Astrocyte (in vitro differentiated cells and primary cell): ENCODE measurements at regions not wholly inside any gene's neighbourhood (a gene's known extent, or its start where the extent isn't known, plus 50 kb on each side); places are given as distances from the start of the nearest gene placed in this dataset.

Experiments
- DNase-seq: peaks from one replicate; pipeline ENCODE4 v3.0.0-alpha.2; 2010; ENCODE audit warnings: low read depth
- FAIRE-seq: peaks from 2 replicates; lab custom pipeline; 2011; peaks lifted over from hg19 to GRCh38; lab: Jason Lieb, UNC
- H2AFZ ChIP-seq: 2 replicates; pipeline ENCODE4 v1.6.0; 2012; ENCODE audit warnings: low read depth, low read length, inconsistent platforms
- H3K27ac ChIP-seq: 2 replicates; pipeline ENCODE4 v1.5.1; 2011; ENCODE audit warnings: low read depth, low read length, inconsistent platforms
- H3K27me3 ChIP-seq: 2 replicates; pipeline ENCODE4 v1.6.0; 2011; ENCODE audit warnings: low read length, inconsistent platforms; ENCODE audit not compliant: insufficient read depth
- H3K36me3 ChIP-seq: 2 replicates; pipeline ENCODE4 v1.5.1; 2011; ENCODE audit warnings: low read length, inconsistent platforms; ENCODE audit not compliant: insufficient read depth
- H3K4me1 ChIP-seq: 2 replicates; pipeline ENCODE4 v1.5.1; 2011; ENCODE audit warnings: low read length, inconsistent platforms; ENCODE audit not compliant: insufficient read depth
- H3K4me2 ChIP-seq: 2 replicates; pipeline ENCODE4 v1.6.0; 2012; ENCODE audit warnings: low read length, inconsistent platforms
- H3K4me3 ChIP-seq: 2 replicates; pipeline ENCODE4 v1.5.1; 2011; ENCODE audit warnings: low read depth, mild to moderate bottlenecking, low read length, inconsistent platforms; ENCODE audit not compliant: insufficient read depth
- H3K79me2 ChIP-seq: 2 replicates; pipeline ENCODE4 v1.6.0; 2012; ENCODE audit warnings: mild to moderate bottlenecking, low read length, inconsistent platforms; ENCODE audit not compliant: insufficient read depth
- H3K9ac ChIP-seq: 2 replicates; pipeline ENCODE4 v1.6.0; 2012; ENCODE audit warnings: mild to moderate bottlenecking, low read length, inconsistent platforms
- H3K9me3 ChIP-seq: 2 replicates; pipeline ENCODE4 v1.5.1; 2012; ENCODE audit warnings: low read depth, mild to moderate bottlenecking, low read length, inconsistent platforms; ENCODE audit not compliant: insufficient read depth
- H4K20me1 ChIP-seq: 2 replicates; pipeline ENCODE4 v1.6.0; 2012; ENCODE audit warnings: low read length, inconsistent platforms; ENCODE audit not compliant: insufficient read depth
- H3K27ac Mint-ChIP-seq: one replicate; pipeline ENCODE4 v1.8.0; 2021; ENCODE audit warnings: mild to moderate bottlenecking, mixed read lengths; ENCODE audit not compliant: unreplicated experiment
- H3K27me3 Mint-ChIP-seq: one replicate; pipeline ENCODE4 v1.8.0; 2021; ENCODE audit warnings: low read depth, mixed read lengths; ENCODE audit not compliant: unreplicated experiment
- H3K36me3 Mint-ChIP-seq: one replicate; pipeline ENCODE4 v1.8.0; 2021; ENCODE audit warnings: low read depth, mixed read lengths; ENCODE audit not compliant: unreplicated experiment
- H3K4me1 Mint-ChIP-seq: one replicate; pipeline ENCODE4 v1.8.0; 2021; ENCODE audit warnings: low read depth, mixed read lengths; ENCODE audit not compliant: unreplicated experiment
- H3K4me3 Mint-ChIP-seq: one replicate; pipeline ENCODE4 v1.8.0; 2021; ENCODE audit warnings: mild to moderate bottlenecking, moderate library complexity, mixed read lengths; ENCODE audit not compliant: unreplicated experiment
- H3K9me3 Mint-ChIP-seq: one replicate; pipeline ENCODE4 v1.8.0; 2021; ENCODE audit warnings: mild to moderate bottlenecking, mixed read lengths; ENCODE audit not compliant: unreplicated experiment
- CTCF ChIP-seq: IDR thresholded peaks from 2 replicates; pipeline ENCODE4 v1.5.1; 2011; ENCODE audit warnings: low read depth, mild to moderate bottlenecking, inconsistent platforms, low read length, moderate library complexity; ENCODE audit not compliant: insufficient read depth
- EZH2 ChIP-seq: IDR thresholded peaks from 2 replicates; pipeline ENCODE4 v1.6.1; 2012; ENCODE audit warnings: mild to moderate bottlenecking, low read length, inconsistent platforms; ENCODE audit not compliant: insufficient read depth

GRCh38 chr3:165383381-165383780 is 187.2 kb upstream of the SLITRK3 start:
- peaks cover 7% of the 10 kb centered on the region for H3K4me1 Mint-ChIP-seq
- peaks cover 2% of the 10 kb centered on the region for H3K9me3 Mint-ChIP-seq
- Histone ChIP-seq H3K4me2 (no peak overlapping the region), H3K9ac (no peak overlapping the region), H3K4me1 (no peaks in the 10 kb centered on the region), H4K20me1 (no peaks in the 10 kb centered on the region), H3K9me3 (no peaks in the 10 kb centered on the region), H3K36me3 (no peaks in the 10 kb centered on the region), H2AFZ (no peak overlapping the region), H3K27ac (no peak overlapping the region), H3K79me2 (no peaks in the 10 kb centered on the region), H3K4me3 (no peak overlapping the region), H3K27me3 (no peaks in the 10 kb centered on the region)
- FAIRE-seq, result no peak
- no peak overlapping the region for H3K27ac Mint-ChIP-seq
- H3K36me3 Mint-ChIP-seq, result no peaks in the 10 kb centered on the region
- DNase-seq, result no peak
- no peak overlapping the region for H3K4me3 Mint-ChIP-seq
- TF ChIP-seq EZH2 (no peak), CTCF (no peak)
- H3K27me3 Mint-ChIP-seq, result no peaks in the 10 kb centered on the region

GRCh38 chr3:165382672-165383071 is 186.5 kb upstream of the SLITRK3 start:
- DNase-seq (no peak), FAIRE-seq (no peak)
- H4K20me1 ChIP-seq, result no peaks in the 10 kb centered on the region
- no peaks in the 10 kb centered on the region for H3K79me2 ChIP-seq
- Mint-ChIP-seq H3K36me3 (no peaks in the 10 kb centered on the region), H3K4me1 (peaks cover 7% of the 10 kb centered on the region), H3K27me3 (no peaks in the 10 kb centered on the region), H3K9me3 (no peaks in the 10 kb centered on the region), H3K4me3 (no peak overlapping the region), H3K27ac (peak overlapping the region; percentile 22)
- no peak overlapping the region for H3K27ac ChIP-seq
- no peak overlapping the region for H3K9ac ChIP-seq
- H3K9me3 ChIP-seq, result no peaks in the 10 kb centered on the region
- H3K4me2 ChIP-seq, result no peak overlapping the region
- no peak overlapping the region for H2AFZ ChIP-seq
- H3K4me3 ChIP-seq, result no peak overlapping the region
- TF ChIP-seq EZH2, result no peak
- no peak for TF ChIP-seq CTCF
- no peaks in the 10 kb centered on the region for H3K27me3 ChIP-seq
- no peaks in the 10 kb centered on the region for H3K36me3 ChIP-seq
- H3K4me1 ChIP-seq, result no peaks in the 10 kb centered on the region

- H3K4me2 ChIP-seq, result no peak overlapping the region
- H3K9me3 Mint-ChIP-seq, result no peaks in the 10 kb centered on the region
- DNase-seq (no peak), FAIRE-seq (no peak)
- H3K27ac ChIP-seq, result no peak overlapping the region
- H3K4me3 ChIP-seq, result no peak overlapping the region
- H3K36me3 ChIP-seq, result no peaks in the 10 kb centered on the region
- no peak overlapping the region for H3K9ac ChIP-seq
- H3K36me3 Mint-ChIP-seq, result no peaks in the 10 kb centered on the region
- H3K4me3 Mint-ChIP-seq, result no peak overlapping the region
- TF ChIP-seq CTCF (no peak), EZH2 (no peak)
- no peaks in the 10 kb centered on the region for H3K79me2 ChIP-seq
- no peaks in the 10 kb centered on the region for H4K20me1 ChIP-seq
- H3K4me1 Mint-ChIP-seq, result peaks cover 7% of the 10 kb centered on the region
- H3K9me3 ChIP-seq, result no peaks in the 10 kb centered on the region
- H3K27me3 ChIP-seq, result no peaks in the 10 kb centered on the region
- H3K4me1 ChIP-seq, result no peaks in the 10 kb centered on the region
- H3K27me3 Mint-ChIP-seq, result no peaks in the 10 kb centered on the region
- no peak overlapping the region for H2AFZ ChIP-seq
- H3K27ac Mint-ChIP-seq, result no peak overlapping the region
These were observed 182.6 kb upstream of the SLITRK3 start for GRCh38 chr3:165378761-165379160.
